Caco-2 (cell line): ENCODE measurements at regions not wholly inside any gene's neighbourhood (a gene's known extent, or its start where the extent isn't known, plus 50 kb on each side); places are given as distances from the start of the nearest gene placed in this dataset.

Experiments used
- BruUV-seq: library from RNA; stranded (reverse); fragments of 400-500 nt; replicated peaks from 2 replicates; lab custom pipeline; 2021; lab: Mats Ljungman, UMichigan
- CTCF ChIA-PET: fragments of 300-600 bp; sonication (Branson Sonifier 250); formaldehyde crosslinking; loops from one replicate; lab custom pipeline; 2022; ENCODE audit warnings: antibody characterized with exemption; lab: Charles Lee
- POLR2A ChIA-PET: fragments of 300-600 bp; sonication (Branson Sonifier 250); formaldehyde crosslinking; loops from one replicate; lab custom pipeline; 2022; ENCODE audit warnings: antibody characterized with exemption; lab: Charles Lee
- DNase-seq, 2 experiments: peaks; one replicate each; pipeline versions ENCODE4 v3.0.0 to v3.0.0-alpha.2; 2020 to 2022
- H3K27me3 ChIP-seq: replicated peaks from 2 replicates; pipeline ENCODE4 v1.6.0; 2011; ENCODE audit warnings: low read length; ENCODE audit not compliant: control insufficient read depth, insufficient read depth
- H3K36me3 ChIP-seq: 2 replicates; pipeline ENCODE4 v1.5.1; 2011; ENCODE audit warnings: low read length; ENCODE audit not compliant: control insufficient read depth, insufficient read depth
- H3K4me1 ChIP-seq: fragments of 250-450 bp; sonication (Bioruptor Pico); 2 replicates; pipeline ENCODE4 v1.5.1; 2020; ENCODE audit warnings: mild to moderate bottlenecking
- H3K4me3 ChIP-seq: 2 replicates; pipeline ENCODE4 v1.5.1; 2011; ENCODE audit warnings: low read depth, mild to moderate bottlenecking, control low read depth, low read length
- H3K9me3 ChIP-seq: fragments of 250-450 bp; sonication (Bioruptor Pico); 2 replicates; pipeline ENCODE4 v1.5.1; 2020; ENCODE audit warnings: mild to moderate bottlenecking, moderate library complexity
- H3K27ac Mint-ChIP-seq: one replicate; pipeline ENCODE4 v1.8.0; 2022; ENCODE audit warnings: mixed read lengths; ENCODE audit not compliant: unreplicated experiment
- H3K27me3 Mint-ChIP-seq: one replicate; pipeline ENCODE4 v1.8.0; 2022; ENCODE audit warnings: mixed read lengths; ENCODE audit not compliant: insufficient read depth, unreplicated experiment
- H3K36me3 Mint-ChIP-seq: one replicate; pipeline ENCODE4 v1.8.0; 2022; ENCODE audit warnings: mild to moderate bottlenecking, mixed read lengths; ENCODE audit not compliant: insufficient read depth, unreplicated experiment
- H3K4me1 Mint-ChIP-seq: one replicate; pipeline ENCODE4 v1.8.0; 2022; ENCODE audit warnings: low read depth, mixed read lengths; ENCODE audit not compliant: unreplicated experiment
- H3K4me3 Mint-ChIP-seq: one replicate; pipeline ENCODE4 v1.8.0; 2022; ENCODE audit warnings: mild to moderate bottlenecking, moderate library complexity, mixed read lengths; ENCODE audit not compliant: unreplicated experiment
- H3K9me3 Mint-ChIP-seq: one replicate; pipeline ENCODE4 v1.8.0; 2022; ENCODE audit warnings: mixed read lengths; ENCODE audit not compliant: unreplicated experiment
- CTCF ChIP-seq, 2 experiments: fragments of 200-600 bp in 1 of 2; IDR thresholded peaks; 1 replicate in 1 of 2; 2 replicates in 1 of 2; pipeline versions ENCODE4 v1.5.1 to v1.8.0; 2011 to 2022; ENCODE audit warnings: antibody characterized with exemption in 1 of 2, control low read depth in 1 of 2, inconsistent platforms in 1 of 2, low read depth in 1 of 2, low read length in 1 of 2, mild to moderate bottlenecking in 1 of 2, moderate library complexity in 1 of 2; ENCODE audit not compliant: insufficient read depth in 1 of 2, severe bottlenecking in 1 of 2, unreplicated experiment in 1 of 2
- intact Hi-C: fragments of 100-400 bp; cut with micrococcal nuclease; formaldehyde crosslinking; loops from one replicate; pipeline ENCODE4 v1.10.0; 2022; ENCODE audit not compliant: unreplicated experiment

- no peak overlapping the region for H3K4me3 Mint-ChIP-seq
- no peaks in the 10 kb centered on the region for H3K9me3 Mint-ChIP-seq
- CTCF ChIA-PET: no interaction called here
- Histone ChIP-seq H3K4me3 (no peak overlapping the region), H3K36me3 (no peaks in the 10 kb centered on the region), H3K9me3 (no peaks in the 10 kb centered on the region), H3K27me3 (no peaks in the 10 kb centered on the region), H3K4me1 (no peaks in the 10 kb centered on the region)
- POLR2A ChIA-PET: no interaction called here
- H3K4me1 Mint-ChIP-seq: no peaks in the 10 kb centered on the region
- no peaks in the 10 kb centered on the region for H3K36me3 Mint-ChIP-seq
- BruUV-seq: no TSS peak
- H3K27me3 Mint-ChIP-seq: peaks cover 5% of the 10 kb centered on the region
- DNase-seq: no peak
- intact Hi-C loops: no loop called here
- no peak for TF ChIP-seq CTCF (IDR thresholded peaks at IDR 0.05; ENCODE audit: insufficient read depth in 1 of 2, low read depth in 1 of 2, low read length in 1 of 2, severe bottlenecking in 1 of 2, unreplicated experiment in 1 of 2)
- H3K27ac Mint-ChIP-seq: no peak overlapping the region
Observed at GRCh38 chr14:29102266-29102665, 335.7 kb downstream of the FOXG1 start.

GRCh38 chr14:29102996-29103395 lies 336.4 kb downstream of the FOXG1 start:
- H3K4me3 ChIP-seq: no peak overlapping the region
- H3K27me3 ChIP-seq: no peaks in the 10 kb centered on the region
- Mint-ChIP-seq H3K4me1 (no peaks in the 10 kb centered on the region), H3K27ac (no peak overlapping the region), H3K36me3 (no peaks in the 10 kb centered on the region), H3K4me3 (no peak overlapping the region), H3K27me3 (peaks cover 5% of the 10 kb centered on the region), H3K9me3 (no peaks in the 10 kb centered on the region)
- H3K9me3 ChIP-seq: no peaks in the 10 kb centered on the region
- no TSS peak for BruUV-seq
- POLR2A ChIA-PET: no interaction called here
- intact Hi-C loops: no loop called here
- DNase-seq: no peak
- no peaks in the 10 kb centered on the region for H3K4me1 ChIP-seq
- no peak for TF ChIP-seq CTCF (IDR thresholded peaks at IDR 0.05; ENCODE audit: insufficient read depth in 1 of 2, low read depth in 1 of 2, low read length in 1 of 2, severe bottlenecking in 1 of 2, unreplicated experiment in 1 of 2)
- no peaks in the 10 kb centered on the region for H3K36me3 ChIP-seq
- CTCF ChIA-PET: no interaction called here

GRCh38 chr14:29108908-29109307 lies 342.3 kb downstream of the FOXG1 start:
- DNase-seq: no peak
- intact Hi-C loops: no loop called here

More at GRCh38 chr14:29108908-29109307, 342.3 kb downstream of the FOXG1 start:
- Histone ChIP-seq H3K4me1 (no peaks in the 10 kb centered on the region), H3K9me3 (no peaks in the 10 kb centered on the region), H3K4me3 (no peak overlapping the region), H3K27me3 (no peaks in the 10 kb centered on the region), H3K36me3 (no peaks in the 10 kb centered on the region)
- Mint-ChIP-seq H3K27ac (no peak overlapping the region), H3K4me1 (no peaks in the 10 kb centered on the region), H3K36me3 (no peaks in the 10 kb centered on the region), H3K4me3 (no peak overlapping the region), H3K9me3 (no peaks in the 10 kb centered on the region), H3K27me3 (peaks cover 3% of the 10 kb centered on the region)
- POLR2A ChIA-PET: no interaction called here
- no TSS peak for BruUV-seq
- CTCF ChIA-PET: no interaction called here
- no peak for TF ChIP-seq CTCF (IDR thresholded peaks at IDR 0.05; ENCODE audit: insufficient read depth in 1 of 2, low read depth in 1 of 2, low read length in 1 of 2, severe bottlenecking in 1 of 2, unreplicated experiment in 1 of 2)
